ENCODE measurements at regions not wholly inside any gene's neighbourhood (a gene's known extent, or its start where the extent isn't known, plus 50 kb on each side); places are given as distances from the start of the nearest gene placed in this dataset.

- TF ChIP-seq CTCF (IDR thresholded peaks at IDR 0.05; ENCODE audit: control extremely low read depth, extremely low read depth, low read depth, missing control alignments): no peak
- POLR2A ChIA-PET: no interaction called here
- no peak for DNase-seq (ENCODE audit: extremely low spot score)
- CTCF ChIA-PET: no interaction called here
Observed at GRCh38 chr12:23004473-23005020, 379.6 kb downstream of the ETNK1 start.

GRCh38 chr12:23005387-23005786 is 380.4 kb downstream of the ETNK1 start:
- POLR2A ChIA-PET: no interaction called here
- CTCF ChIA-PET: interaction anchor here (1.0 to 1.2 kb wide), 2 partner anchors 10 kb away, joined by 4 to 5 read pairs; no protein-coding TSS in a partner anchor
- TF ChIP-seq CTCF (IDR thresholded peaks at IDR 0.05; ENCODE audit: control extremely low read depth, extremely low read depth, low read depth, missing control alignments): no peak

DNA sequence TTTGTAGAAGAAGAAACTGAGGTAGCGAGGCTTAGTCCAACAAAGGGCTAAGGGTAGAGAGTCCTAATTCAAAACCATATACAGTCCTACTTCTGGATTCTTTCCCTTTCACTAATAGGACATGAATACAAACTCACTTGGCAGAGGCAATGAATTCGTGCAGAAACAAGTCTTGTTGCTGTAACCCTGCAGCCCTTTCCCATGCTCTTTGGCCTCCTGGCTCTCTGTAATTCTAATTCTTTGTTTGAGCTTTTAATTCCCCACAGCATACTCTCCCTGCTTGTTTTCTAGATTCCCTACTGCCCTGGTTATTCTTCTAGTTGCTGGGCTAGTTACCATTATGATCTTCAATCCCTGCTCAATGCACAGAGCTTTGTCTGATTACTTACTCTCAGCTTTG is 381.4 kb downstream of the ETNK1 start:
- ChIA-PET POLR2A (no interaction called here), CTCF (interaction anchor here (1.2 kb wide), 1 partner anchor 11 kb away, joined by 5 read pairs; no protein-coding TSS in a partner anchor)
- DNase-seq (ENCODE audit: extremely low spot score): no peak

More at GRCh38 chr12:23005387-23005786, 380.4 kb downstream of the ETNK1 start:
- no peak for DNase-seq (ENCODE audit: extremely low spot score)

GRCh38 chr12:23008623-23009022 is 383.7 kb downstream of the ETNK1 start:
- no peak for DNase-seq (ENCODE audit: extremely low spot score)
- POLR2A ChIA-PET: no interaction called here
- CTCF ChIA-PET: no interaction called here
- TF ChIP-seq CTCF (IDR thresholded peaks at IDR 0.05; ENCODE audit: control extremely low read depth, extremely low read depth, low read depth, missing control alignments): no peak

More for the DNA sequence above, 381.4 kb downstream of the ETNK1 start:
- TF ChIP-seq CTCF (IDR thresholded peaks at IDR 0.05; ENCODE audit: control extremely low read depth, extremely low read depth, low read depth, missing control alignments): no peak

GRCh38 chr12:23014749-23015148 is 389.8 kb downstream of the ETNK1 start:
- no peak for DNase-seq (ENCODE audit: extremely low spot score)
- ChIA-PET POLR2A (no interaction called here), CTCF (interaction anchor here (1.0 to 1.2 kb wide), 2 partner anchors 9 to 19 kb away, joined by 3 to 4 read pairs; no protein-coding TSS in a partner anchor)
- no peak for TF ChIP-seq CTCF (IDR thresholded peaks at IDR 0.05; ENCODE audit: control extremely low read depth, extremely low read depth, low read depth, missing control alignments)

DNA sequence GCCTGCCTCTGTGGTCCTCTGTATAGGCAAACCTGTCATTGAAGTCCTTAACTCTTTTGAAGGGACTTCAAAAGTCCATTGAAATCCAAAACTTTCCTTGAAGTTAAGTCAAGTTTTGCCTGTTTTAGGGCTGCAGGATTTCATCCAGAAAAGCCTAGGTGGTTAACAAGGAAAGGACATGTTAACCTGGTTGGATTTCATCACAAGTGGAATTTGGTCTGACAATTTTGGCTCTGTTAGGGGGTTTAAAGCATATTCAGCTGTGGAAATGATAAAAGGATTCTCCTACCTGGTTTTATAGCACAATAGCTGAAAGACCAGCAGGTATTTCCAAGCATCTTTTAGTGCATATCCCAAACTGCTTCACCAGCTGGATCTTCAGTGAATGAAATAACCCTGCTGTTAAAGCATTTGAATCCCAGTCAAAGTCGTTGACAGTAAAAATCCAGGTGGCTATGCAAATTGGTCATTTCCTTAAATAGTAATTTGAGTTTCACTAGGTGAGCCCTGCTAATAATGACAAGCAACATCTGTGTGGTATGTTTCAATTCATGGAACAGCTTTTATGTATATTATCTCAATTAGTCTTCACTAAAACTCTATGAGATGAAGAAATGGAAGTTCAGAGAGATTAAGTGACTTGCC is 400.5 kb downstream of the ETNK1 start:
- ChIA-PET POLR2A (no interaction called here), CTCF (interaction anchor here (0.9 to 1.7 kb wide), 2 partner anchors 11 to 14 kb away, joined by 3 read pairs; no protein-coding TSS in a partner anchor)
- TF ChIP-seq CTCF (IDR thresholded peaks at IDR 0.05; ENCODE audit: control extremely low read depth, extremely low read depth, low read depth, missing control alignments): no peak
- DNase-seq (ENCODE audit: extremely low spot score): no peak

Data from GM10248 (cell line).